Upper lobe of right lung (tissue), 1 donor: ENCODE measurements at regions not wholly inside any gene's neighbourhood (a gene's known extent, or its start where the extent isn't known, plus 50 kb on each side); places are given as distances from the start of the nearest gene placed in this dataset.

Experiments
- ATAC-seq: fragments of 200-7000 bp; cut with Tn5 transposase; one replicate; pipeline ENCODE4 v1.9.1; 2020; ENCODE audit warnings: mild to moderate bottlenecking, moderate library complexity
- DNase-seq: peaks from one replicate; pipeline ENCODE4 v3.0.0-alpha.2; 2020
- H3K27ac ChIP-seq: fragments of 200-600 bp; one replicate; pipeline ENCODE4 v1.8.0; 2022
- H3K27me3 ChIP-seq: fragments of 200-600 bp; one replicate; pipeline ENCODE4 v1.8.0; 2022; ENCODE audit warnings: mild to moderate bottlenecking
- H3K36me3 ChIP-seq: fragments of 200-600 bp; one replicate; pipeline ENCODE4 v1.8.0; 2022
- H3K4me1 ChIP-seq: fragments of 200-600 bp; one replicate; pipeline ENCODE4 v1.8.0; 2022
- H3K4me3 ChIP-seq: fragments of 200-600 bp; one replicate; pipeline ENCODE4 v1.8.0; 2022; ENCODE audit warnings: mild to moderate bottlenecking
- H3K9me3 ChIP-seq: fragments of 200-600 bp; one replicate; pipeline ENCODE4 v1.8.0; 2022
- intact Hi-C: fragments of 100-400 bp; cut with DNase I; formaldehyde crosslinking; loops from one replicate; pipeline ENCODE4 v1.11.0; 2022
- TF ChIP-seq, protein P1 (sequence below): fragments of 200-600 bp; IDR thresholded peaks from one replicate; pipeline ENCODE4 v1.8.0; 2022; ENCODE audit warnings: antibody characterized with exemption
- donor health status: DM: no; HTN: yes; CAD: no; lungs with severe emphysema.

DNA sequence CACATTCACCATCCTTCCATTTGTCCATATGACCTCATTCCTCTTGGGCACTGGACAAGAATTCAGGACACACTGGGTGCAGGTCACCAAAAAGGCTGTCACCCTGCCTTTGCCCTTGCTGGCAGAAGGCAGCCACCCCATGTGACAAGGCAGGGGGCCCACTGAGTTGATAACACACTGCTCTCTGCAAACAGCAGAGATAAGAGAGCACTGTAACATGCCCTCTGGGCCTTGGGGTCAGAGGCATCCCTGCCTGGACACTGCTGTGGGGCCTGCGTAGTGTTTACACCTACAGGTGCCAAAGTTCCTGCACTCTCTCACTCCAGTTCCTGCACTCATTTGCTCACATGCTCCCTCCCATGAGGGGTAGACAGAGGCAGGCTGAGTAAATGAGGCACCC is 344.7 kb upstream of the TCF4 start:
- no peak for DNase-seq
- H3K27ac ChIP-seq = no peak overlapping the region
- intact Hi-C loops = no loop called here
- H3K4me3 ChIP-seq = no peak overlapping the region
- peaks cover 7% of the 10 kb centered on the region for H3K9me3 ChIP-seq
- H3K36me3 ChIP-seq = no peaks in the 10 kb centered on the region
- ATAC-seq = no peak
- no peaks in the 10 kb centered on the region for H3K4me1 ChIP-seq
- TF ChIP-seq, protein P1, sequence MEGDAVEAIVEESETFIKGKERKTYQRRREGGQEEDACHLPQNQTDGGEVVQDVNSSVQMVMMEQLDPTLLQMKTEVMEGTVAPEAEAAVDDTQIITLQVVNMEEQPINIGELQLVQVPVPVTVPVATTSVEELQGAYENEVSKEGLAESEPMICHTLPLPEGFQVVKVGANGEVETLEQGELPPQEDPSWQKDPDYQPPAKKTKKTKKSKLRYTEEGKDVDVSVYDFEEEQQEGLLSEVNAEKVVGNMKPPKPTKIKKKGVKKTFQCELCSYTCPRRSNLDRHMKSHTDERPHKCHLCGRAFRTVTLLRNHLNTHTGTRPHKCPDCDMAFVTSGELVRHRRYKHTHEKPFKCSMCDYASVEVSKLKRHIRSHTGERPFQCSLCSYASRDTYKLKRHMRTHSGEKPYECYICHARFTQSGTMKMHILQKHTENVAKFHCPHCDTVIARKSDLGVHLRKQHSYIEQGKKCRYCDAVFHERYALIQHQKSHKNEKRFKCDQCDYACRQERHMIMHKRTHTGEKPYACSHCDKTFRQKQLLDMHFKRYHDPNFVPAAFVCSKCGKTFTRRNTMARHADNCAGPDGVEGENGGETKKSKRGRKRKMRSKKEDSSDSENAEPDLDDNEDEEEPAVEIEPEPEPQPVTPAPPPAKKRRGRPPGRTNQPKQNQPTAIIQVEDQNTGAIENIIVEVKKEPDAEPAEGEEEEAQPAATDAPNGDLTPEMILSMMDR = no peak
- no peaks in the 10 kb centered on the region for H3K27me3 ChIP-seq

DNA sequence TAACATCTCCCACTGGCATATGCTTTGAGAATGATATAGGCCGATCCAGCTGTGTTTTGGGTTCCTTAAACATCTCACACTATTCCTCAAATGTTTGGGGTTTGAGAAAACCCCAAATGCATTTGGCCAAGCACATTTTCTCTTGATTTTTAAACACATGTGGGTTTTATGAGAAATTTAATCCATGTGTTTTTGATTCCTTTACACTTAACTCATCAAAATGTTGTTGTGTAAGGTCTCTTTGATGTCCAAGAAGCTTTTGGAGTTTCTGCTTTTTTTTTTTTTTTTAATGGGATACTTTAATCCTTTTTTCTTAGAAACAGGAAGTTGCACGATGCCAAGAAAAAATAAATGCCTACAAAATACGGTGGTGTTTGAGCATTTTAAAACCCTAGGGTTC is 339.8 kb upstream of the TCF4 start:
- Histone ChIP-seq H3K27ac (no peak overlapping the region), H3K4me3 (no peak overlapping the region), H3K36me3 (no peaks in the 10 kb centered on the region), H3K27me3 (no peaks in the 10 kb centered on the region), H3K9me3 (no peaks in the 10 kb centered on the region), H3K4me1 (no peaks in the 10 kb centered on the region)
- TF ChIP-seq, protein P1 = no peak
- ATAC-seq = no peak
- DNase-seq = no peak
- intact Hi-C loops = no loop called here

DNA sequence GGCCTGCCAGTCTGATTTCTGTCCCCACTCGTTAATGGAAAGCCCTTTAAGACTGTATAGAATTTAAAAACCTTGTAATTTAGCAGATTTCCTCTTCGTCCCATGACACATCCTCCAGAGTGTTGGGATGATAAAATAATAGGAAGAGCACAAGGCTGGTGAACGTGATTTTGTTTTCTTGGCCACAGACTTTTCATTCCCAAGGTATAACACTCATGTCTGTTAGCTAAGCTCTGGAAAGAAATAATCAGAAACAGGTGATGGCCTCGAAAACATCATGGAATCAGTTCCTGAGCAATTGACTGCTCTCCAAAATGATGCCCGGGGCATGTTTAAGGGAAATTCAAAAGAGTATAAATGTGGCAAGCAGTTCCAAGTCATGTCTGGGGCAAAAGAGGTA is 337.8 kb upstream of the TCF4 start:
- Histone ChIP-seq H3K4me3 (no peak overlapping the region), H3K4me1 (no peaks in the 10 kb centered on the region), H3K9me3 (no peaks in the 10 kb centered on the region), H3K27me3 (no peaks in the 10 kb centered on the region), H3K36me3 (no peaks in the 10 kb centered on the region), H3K27ac (no peak overlapping the region)
- intact Hi-C loops = no loop called here
- TF ChIP-seq, protein P1 = no peak
- DNase-seq = no peak
- ATAC-seq = no peak

DNA sequence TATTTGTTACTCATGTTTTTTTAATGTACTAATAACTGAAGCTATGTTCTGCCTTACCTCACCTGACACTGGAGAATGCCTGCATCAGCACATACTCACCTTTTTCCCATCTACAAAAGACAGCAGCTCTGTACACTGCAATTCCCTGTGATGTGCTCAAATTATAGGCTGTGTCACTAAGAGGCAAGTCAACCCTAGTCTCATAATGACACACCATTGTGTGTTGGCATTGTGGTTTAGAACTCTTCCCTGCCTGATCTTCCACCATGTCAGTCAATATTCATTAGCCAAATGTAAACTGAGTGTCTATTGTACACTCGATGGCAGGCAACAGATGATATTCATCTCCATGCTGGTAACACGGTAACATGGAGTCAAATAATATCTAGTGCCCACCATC is 332.1 kb upstream of the TCF4 start:
- TF ChIP-seq, protein P1 = no peak
- no peak for DNase-seq
- intact Hi-C loops = no loop called here

DNA sequence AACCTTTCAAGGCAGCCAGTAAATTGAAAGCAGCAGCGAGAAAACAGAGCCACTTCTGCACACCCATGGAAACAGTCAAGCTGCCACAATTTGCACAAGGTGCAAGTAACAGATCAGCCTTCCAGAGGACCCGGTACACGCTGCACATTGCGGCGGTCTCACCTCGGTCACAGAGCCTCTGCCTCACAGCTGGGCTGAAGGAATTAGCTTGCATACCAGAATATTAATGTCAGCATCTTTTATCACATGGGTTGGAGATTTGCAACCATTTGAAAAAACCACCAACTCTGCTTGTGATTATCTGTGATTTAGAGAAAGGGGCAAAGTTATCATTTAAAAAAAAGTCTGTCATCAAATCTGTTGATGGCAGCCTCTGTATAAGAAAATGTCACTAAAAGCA is 330.5 kb upstream of the TCF4 start:
- Histone ChIP-seq H3K27me3 (no peaks in the 10 kb centered on the region), H3K9me3 (no peaks in the 10 kb centered on the region), H3K4me1 (no peaks in the 10 kb centered on the region), H3K4me3 (no peak overlapping the region), H3K27ac (no peak overlapping the region), H3K36me3 (no peaks in the 10 kb centered on the region)
- TF ChIP-seq, protein P1 = no peak
- intact Hi-C loops = no loop called here
- no peak for ATAC-seq
- DNase-seq = no peak

More for the DNA sequence above, 332.1 kb upstream of the TCF4 start:
- no peaks in the 10 kb centered on the region for H3K4me1 ChIP-seq
- H3K9me3 ChIP-seq = no peaks in the 10 kb centered on the region
- no peaks in the 10 kb centered on the region for H3K36me3 ChIP-seq
- H3K27me3 ChIP-seq = no peaks in the 10 kb centered on the region
- no peak overlapping the region for H3K4me3 ChIP-seq
- ATAC-seq = no peak
- no peak overlapping the region for H3K27ac ChIP-seq

DNA sequence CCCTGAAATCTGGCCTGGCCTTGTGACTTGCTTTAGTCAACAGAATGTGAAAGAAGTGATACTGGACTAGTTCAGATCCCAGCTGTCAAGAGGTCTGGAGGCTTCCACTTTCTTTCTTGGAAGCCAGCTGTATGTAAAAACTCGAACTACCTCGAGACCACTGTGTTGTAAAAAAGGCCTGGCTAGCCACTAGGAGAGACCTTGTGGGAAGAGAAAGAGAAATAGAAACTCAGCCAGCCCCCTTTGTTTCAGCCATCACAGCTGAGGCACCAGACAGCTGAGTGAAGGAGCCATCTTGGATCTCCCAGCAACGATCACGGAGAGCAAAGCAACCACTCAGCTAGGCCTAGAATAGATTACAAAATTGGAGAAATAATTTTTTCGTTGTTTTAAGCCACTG is 324.9 kb upstream of the TCF4 start:
- no peak overlapping the region for H3K27ac ChIP-seq
- H3K9me3 ChIP-seq = no peaks in the 10 kb centered on the region
- ATAC-seq (no peak), DNase-seq (no peak)
- H3K27me3 ChIP-seq = no peaks in the 10 kb centered on the region
- TF ChIP-seq, protein P1 = no peak
- no peak overlapping the region for H3K4me3 ChIP-seq
- intact Hi-C loops = no loop called here
- no peaks in the 10 kb centered on the region for H3K4me1 ChIP-seq
- no peaks in the 10 kb centered on the region for H3K36me3 ChIP-seq
